Hippocampal formation (tissue), 2 donors: ENCODE measurements at regions not wholly inside any gene's neighbourhood (a gene's known extent, or its start where the extent isn't known, plus 50 kb on each side); places are given as distances from the start of the nearest gene placed in this dataset.
"Not testable (repeated sequence)": the region's sequence is repeated elsewhere in the genome, so short reads cannot be mapped to it uniquely, and the experiment has no call there.

ENCODE experiments used
- DNase-seq, 2 donors: peaks; one replicate each; lab custom pipeline; 2025; lab: John Stamatoyannopoulos, UW

DNA sequence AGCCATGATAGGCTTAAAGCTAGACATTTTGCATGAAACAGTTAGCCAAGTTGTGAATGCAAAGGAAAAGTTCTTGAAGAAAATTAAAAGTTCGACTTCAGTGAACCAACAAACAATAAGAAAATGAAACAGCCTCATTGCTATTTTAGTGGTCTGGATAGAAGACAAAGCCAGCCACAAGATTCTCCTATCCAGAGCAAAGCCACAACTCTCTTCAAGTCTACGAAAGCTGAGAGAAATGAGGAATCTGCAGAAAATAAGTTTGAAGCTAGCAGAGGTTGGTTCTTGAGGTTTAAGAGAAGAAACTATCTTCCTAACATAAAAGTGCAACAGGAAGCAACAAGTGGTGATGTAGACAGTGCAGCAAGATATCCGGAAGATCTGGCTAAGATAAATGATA, 271.4 kb upstream of the GRM3 start:
- DNase-seq, result no peak

DNA sequence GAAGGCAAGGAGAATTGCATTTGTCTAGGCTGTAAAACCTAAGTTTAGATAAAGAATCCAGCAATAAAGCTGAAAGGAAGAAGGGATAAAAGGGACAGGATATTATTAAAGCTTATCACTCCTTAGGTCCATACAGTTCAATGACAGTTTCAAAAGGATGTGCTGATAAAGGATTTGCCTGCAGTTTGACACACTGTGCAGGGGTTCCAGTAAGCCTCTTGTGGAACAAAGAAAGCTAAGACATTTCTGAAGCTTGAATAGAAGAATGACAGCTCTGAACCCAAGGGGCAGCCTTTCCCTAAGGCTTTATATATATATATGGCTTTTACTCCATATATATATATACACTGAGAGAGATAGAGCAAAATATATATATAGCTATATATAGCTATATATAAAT, 276.8 kb upstream of the GRM3 start:
- no peak for DNase-seq

DNA sequence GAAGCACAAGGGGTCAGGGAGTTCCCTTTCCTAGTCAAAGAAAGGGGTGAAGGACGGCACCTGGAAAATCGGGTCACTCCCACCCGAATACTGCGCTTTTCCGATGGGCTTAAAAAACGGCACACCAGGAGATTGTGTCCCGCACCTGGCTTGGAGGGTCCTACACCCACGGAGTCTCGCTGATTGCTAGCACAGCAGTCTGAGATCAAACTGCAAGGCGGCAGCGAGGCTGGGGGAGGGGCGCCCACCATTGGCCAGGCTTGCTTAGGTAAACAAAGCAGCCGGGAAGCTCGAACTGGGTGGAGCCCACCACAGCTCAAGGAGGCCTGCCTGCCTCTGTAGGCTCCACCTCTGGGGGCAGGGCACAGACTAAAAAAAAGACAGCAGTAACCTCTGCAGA, 303.3 kb upstream of the GRM3 start:
- not testable (repeated sequence) for DNase-seq

DNA sequence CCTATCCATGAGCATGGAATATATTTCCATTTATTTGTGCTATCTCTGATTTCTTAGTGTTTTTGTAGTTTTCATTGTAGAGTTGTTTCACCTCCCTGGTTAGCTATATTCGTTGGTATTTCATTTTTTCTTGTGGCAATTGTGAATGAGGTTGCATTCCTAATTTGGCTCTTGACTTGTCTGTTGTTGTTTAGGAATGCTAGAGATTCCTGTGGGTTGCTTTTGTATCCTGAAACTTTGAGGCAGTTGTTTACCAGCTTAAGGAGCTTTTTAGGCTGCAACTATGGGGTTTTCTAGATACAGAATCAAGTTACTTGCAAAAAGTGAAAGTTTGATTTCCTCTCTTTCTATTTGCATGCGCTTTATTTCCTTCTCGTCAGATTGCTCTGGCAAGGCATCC, 304.7 kb upstream of the GRM3 start:
- no peak for DNase-seq

DNA sequence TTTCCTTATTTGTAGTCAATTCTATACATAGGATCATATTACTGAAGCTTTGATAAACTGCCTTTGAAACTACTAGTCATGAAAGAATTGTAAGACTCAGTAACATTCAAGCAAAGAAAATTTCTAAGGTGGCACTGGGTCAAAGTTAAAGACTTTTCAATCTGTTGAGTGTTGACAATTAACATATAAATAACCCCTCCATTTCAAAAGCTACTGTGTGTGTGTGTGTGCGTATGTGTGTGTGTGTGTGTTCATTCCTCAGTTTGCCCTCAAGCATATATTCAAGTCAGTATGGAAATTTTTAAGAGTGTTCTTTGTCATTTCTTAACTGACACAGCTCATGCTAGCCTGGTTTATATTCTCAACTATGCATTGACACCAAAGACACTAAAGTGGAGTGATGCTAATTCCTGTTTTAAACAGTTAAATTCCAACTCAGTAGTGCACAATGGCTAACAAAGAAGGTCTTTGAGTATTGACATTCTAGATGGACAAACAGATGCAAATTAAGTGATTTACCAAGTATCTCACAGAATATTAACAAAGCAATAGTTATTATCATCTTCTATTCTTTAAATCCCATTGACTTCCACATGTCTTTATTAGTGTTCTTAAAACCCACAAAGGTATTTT, 314.8 kb upstream of the GRM3 start:
- DNase-seq, result no peak

DNA sequence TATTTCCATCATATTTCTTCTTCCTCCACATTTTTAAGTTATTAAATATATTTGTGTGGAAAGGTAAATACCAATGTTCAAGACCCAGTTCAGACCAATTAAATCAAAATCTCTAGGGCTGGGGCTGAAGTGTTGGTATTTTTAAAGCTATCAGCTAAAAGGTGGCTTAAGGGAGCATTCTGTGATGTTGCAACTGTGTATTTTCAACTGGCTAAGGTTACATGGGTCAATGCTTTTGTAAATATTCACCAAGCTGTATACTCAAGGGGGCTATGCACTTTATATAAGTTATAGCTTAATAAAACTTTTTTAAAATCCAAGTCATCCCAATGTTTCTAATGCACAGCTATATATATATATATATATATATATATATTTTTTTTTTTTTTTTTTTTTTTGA, 316.9 kb upstream of the GRM3 start:
- no peak for DNase-seq

DNA sequence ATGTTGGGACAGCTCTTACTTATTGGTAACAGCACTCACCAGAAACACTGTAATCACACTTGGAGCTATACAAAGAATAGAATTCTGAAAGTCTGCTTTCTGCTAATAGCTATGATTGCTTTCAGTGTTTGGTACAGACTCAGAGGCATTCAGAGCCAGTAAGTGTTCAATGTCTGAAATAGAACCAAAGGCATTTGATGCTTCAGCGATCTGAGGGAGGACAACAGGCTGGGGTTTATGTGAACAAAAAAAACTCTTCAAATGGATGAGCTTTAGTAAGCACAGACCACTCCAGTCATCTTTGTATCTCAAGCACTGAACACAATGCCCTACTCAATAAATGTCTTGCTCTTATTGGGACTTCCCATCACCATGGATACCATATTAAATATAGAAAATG, 322.8 kb upstream of the GRM3 start:
- DNase-seq, result no peak

DNA sequence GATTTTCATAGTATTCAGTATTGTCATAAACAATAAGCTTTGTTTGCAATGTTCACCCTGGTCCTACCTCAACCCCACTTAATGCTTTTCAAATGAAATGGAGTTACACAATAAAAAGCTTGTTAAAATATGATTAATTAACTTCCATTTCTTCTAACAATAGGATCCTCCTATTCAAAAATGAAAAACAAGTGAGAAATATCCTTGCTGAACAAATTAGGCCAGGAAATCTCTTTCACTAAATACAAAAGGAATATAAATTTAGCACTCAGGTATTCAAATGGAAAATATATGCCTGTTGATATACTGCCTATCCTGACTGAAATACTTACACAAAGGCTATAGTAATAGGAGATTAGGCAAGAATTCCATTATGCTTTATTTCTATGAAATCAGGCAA, 323.4 kb upstream of the GRM3 start:
- no peak for DNase-seq

DNA sequence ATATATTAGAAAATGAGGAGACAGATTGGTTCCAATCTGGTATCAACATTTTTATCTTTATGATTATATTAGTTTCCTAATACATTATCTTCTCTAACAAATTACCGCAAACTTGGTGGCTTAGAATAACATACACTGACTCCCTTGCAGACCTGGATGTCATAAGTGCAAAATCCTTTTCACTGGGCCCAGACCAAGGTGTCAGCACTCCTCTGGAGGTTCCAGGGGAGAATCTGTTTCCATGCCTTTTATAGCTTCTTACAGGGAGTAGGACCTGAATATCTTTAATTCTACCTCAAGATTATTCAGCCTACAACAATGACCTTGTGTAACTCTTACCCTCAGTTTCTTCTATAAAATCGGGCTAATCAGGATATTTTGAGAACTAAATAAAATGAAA, 329.9 kb upstream of the GRM3 start:
- DNase-seq, result no peak

DNA sequence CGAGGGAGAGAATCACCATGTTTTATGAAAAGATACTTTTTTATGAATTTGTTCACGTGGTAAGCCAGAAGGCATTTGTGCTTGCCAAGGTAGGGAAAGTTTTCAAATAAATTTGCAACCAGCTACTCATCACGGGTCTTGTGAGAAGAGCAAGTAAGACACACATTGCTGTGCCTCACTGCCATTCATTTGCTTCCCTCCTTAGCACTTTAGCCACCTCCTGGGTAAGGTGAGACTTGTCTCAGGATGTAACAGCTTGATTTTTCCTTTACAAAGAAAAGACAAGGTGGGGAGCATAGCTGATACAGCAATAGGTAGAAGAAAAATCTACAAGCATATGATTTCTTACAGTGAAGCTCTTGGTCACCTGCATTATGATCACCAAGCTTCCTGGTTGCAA, 342.4 kb upstream of the GRM3 start:
- DNase-seq, result no peak

DNA sequence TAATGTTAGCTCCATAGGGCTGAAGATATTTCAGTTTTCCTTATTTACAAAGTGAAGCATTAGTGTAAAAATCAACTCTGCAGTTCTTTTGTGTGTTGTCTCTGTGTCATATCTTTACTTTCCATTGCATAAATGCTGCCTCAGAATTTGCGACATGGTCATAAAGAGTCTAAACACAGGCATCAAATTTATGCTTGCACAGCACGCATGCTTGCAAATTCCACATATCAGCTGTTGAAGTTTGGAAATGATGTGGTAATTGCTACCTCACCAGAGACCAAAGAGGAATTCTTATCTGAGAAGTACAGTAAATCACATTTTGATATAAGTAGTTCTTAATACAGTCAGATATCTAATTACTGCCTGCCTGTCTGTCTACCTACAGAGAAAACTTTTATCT, 348.2 kb upstream of the GRM3 start:
- DNase-seq, result no peak

DNA sequence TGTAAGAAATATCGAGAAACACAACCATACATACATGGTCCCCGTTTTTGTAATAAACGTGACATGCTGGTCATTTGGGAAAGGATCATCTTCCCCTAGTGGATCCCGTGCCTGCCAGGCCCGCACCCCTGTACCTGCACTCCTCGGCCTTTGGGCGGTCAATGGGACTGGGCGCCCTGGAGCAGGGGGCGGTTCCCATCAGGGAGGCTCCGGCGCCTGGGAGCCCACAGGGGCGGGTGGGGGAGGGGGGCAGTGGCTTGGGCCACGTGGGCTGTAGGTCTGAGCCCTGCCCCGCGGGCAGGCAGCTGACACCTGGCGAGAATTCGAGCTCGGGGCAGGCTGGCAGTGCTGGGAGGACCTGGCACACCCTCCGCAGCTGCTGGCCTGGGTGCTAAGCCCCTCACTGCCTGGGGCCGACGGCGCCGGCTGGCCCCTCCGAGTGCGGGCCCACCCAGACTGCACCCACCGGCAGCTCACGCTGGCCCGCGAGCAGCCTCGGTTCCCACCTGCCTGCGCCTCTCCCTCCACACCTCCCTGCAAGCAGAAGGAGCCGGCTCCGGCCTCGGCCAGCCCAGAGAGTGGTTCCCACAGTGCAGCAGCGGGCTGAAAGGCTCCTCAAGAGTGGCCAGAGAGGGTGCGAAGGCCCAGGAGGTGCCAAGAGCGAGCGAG, 361.6 kb upstream of the GRM3 start:
- DNase-seq, result no peak

DNA sequence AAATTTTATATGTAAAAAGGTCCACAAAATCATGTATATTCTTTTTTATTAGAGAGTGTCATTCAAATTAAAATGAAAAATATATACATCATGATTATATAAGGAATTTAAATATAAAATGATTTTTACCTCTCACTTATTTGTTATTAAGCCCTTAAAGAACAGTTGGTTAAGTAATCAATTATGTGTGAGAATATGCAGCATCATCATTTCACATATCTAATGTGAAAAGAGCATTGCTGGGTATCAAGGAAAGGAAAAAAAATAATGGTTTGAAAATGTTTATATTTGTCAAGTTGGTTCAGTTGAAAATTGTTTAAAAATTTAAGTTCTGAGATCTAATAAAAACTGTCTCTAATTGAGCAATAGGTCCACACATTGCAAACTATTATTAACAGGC, 363.6 kb upstream of the GRM3 start:
- no peak for DNase-seq

DNA sequence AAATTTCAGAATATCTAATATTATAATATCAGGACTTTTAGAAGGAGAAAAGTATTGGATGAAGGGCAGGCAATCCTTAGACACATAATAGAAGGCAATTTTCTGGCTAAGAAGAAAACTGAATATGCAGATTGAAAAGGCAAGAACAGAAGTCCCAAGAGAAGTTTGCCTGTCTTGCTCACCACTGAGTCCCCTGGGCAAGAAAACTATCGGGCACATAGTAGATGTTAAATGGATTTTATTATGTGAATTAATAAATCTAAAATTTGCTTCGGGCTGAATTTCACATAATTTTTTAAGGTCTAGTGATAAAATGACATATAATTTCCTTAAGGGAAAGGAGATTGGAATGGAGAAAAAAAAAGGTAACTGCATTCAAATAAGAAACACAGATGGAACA, 380.9 kb upstream of the GRM3 start:
- no peak for DNase-seq

DNA sequence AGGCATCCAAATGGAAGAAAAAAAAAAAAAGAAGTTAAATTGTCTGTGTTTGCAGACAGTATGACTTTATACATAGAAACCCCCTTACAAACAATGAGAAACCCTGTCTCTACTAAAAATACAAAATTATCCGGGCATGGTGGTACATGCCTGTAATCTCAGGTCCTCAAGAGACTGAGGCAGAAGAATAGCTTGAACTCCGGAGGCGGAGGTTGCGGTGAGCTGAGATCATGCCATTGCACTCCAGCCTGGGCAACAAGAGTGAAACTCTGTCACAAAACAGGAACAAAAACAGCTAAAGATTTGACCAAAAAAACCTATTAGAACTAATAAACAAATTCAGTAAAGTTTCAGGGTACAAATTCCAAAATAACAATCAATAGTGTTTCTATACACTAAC, 385.8 kb upstream of the GRM3 start:
- DNase-seq, result no peak

DNA sequence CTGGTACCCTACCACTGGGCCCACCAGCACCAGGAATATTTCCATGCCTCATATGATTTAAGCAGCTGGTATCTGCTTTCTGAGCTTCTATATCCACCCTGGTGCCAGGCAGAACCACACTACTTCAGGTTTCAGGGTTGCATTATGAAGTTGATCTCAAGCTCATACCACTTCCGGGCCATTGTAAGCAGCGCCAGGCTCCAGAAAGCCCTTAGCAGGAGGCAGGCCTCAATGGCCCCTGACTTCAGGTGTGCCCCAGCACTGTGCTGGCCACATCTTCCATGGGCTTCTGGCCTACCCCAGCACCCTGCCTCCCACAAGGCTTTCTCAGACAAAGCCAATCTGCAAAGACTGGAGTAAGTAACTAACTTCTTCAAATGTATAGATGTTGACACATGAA, 391.3 kb upstream of the GRM3 start:
- no peak for DNase-seq

DNA sequence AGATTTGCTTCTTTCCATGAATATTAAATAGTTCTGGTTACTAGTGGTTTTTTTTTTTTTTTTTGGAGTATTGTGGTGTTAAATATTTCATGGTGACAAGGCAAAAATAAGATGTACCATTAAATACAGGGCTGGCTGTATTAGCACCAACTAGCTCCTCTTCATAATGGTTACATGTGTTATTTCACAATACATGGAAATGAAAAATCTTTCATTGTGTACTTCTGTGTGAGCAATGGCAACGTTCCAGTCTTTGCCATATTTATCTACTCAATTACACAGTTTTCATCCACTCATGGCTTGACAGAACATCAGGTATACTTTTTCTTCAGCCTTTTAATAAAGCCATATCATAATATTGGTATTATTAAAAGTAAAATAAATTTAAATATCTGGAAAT, 394.7 kb upstream of the GRM3 start:
- no peak for DNase-seq

DNA sequence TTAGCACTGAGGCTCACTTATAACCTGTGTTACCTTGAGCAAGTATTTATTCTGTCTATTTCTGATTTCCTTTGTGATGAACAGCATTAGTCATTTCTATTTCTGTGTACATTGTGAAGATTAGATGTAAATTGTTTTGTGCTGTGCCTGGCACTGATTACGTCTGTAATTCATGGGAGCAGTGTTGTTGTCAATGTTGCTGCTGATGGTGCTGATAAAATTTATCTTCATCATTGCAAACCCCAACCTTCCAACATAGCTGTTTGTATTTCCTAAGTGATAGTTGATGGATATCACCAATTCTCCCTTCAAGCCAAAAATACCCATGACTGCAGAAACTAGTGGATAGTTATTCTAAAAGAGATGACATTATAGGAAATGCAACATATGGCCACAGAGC, 400.5 kb upstream of the GRM3 start:
- DNase-seq, result no peak

DNA sequence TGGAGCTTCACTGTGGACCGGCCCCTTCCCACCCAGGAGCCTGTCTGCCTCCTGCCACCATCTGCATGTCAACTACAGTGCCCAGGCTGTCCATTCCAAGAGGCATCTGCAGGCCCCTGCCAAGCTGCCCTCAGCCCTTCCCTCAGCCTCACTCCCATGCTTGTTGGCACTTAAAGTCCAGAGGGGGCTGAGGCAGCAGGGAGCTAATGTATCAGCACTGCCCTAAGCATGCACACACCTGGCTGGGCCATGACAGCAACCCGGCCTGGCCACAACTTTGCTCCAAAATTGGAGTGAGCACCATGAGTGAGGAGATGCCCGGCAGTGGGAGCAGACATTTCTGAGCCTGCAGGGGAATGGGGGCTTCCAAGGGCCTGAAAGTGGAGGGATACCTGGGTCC, 417.5 kb upstream of the GRM3 start:
- DNase-seq, result no peak

DNA sequence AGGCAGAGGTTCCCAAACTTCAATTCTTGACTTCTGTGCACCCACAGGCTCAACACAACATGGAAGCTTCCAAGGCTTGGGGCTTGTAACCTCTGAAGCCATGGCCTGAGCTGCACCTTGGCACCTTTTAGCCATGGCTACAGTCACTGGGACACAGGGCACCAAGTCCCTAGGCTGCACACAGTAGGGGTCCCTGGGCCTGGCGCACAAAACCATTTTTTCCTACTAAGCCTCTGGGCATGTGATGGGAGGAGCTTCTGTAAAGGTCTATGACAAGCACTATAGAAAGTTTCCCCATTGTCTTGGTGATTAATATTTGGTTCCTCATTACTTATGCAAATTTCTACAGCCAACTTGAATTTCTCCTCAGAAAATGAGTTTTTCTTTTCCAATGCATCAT, 420.9 kb upstream of the GRM3 start:
- no peak for DNase-seq

DNA sequence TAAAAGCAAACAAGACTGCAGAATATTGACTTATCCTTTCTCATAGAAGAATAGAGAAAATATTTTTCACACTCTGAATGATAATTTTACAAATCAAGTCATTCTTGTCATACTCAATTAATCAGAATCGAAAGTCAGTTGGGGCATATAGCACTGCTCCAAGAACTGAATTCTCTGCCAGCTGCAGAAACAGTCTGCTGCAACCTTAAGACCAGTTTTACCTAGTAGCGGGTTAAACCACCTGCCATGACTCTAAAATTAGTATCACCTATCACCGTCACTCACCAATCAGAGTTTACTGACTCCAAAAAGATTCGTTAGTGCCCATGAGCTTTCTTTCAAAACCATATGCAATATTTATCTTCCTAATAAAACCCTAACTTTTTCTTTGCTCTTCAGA, 429.0 kb upstream of the GRM3 start:
- no peak for DNase-seq

DNA sequence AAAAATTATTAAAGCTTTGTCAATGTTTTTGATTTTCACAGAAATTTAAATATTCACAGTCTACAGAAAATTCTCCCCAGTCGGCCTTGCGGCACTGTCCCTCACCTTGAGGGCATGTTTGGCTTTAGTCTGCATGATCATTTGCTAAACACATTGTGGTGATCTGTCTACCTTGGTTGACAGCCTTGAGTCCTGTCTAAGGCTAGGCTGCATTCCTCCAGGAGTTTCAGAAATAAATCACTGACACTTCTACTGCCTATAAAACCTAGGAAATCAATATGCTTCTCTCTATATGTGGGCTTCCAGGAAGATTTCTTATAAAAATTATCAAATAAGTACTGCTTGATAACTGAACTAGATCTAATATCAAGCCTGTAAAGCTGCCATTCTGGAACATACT, 430.7 kb upstream of the GRM3 start:
- no peak for DNase-seq

DNA sequence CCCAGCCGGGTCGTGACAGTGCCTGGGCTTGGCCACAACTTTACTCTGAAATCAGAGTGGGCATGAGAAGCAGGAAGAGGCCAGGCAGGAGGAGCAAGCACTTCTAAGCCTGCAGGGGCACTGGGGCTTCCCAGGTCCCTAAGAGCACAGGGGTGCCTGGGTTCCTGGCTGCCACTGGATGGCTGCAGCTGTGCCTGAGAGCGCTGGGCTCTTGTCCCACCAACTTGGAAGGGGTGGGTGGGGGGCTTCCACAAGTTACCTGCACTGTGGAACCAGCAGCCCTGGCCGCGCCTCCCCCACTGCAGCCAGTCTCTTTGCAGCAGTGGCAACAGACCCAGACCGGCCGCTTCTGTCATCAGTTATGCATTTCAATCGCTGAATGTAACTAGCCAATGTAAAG, 434.7 kb upstream of the GRM3 start:
- DNase-seq, result no peak

DNA sequence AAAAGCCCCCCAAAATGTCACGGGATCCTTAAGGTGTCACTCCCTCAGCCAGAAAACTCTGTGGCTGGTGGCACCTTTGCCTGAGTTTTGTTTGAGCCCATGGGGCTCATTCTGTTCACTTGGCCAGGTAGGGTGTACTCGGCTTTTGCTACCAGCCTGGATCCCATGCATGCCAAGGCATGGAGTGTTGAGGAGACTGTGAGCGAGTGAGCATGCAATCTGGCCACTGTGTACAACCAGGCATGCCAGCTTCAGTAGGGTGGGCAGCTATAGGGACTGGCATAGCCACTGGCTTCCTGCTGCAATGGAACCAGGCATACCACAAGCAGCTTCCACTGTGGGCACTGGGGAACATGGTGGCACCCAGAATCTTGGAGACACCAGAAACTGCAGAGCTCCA, 436.0 kb upstream of the GRM3 start:
- DNase-seq, result no peak
